Breast epithelium (tissue), 3 donors: ENCODE measurements at regions not wholly inside any gene's neighbourhood (a gene's known extent, or its start where the extent isn't known, plus 50 kb on each side); places are given as distances from the start of the nearest gene placed in this dataset.

Experiments
- CTCF ChIP-seq, 3 donors: fragments of 450-650 bp; IDR thresholded peaks; one replicate each; pipeline ENCODE4 v1.5.1; 2016 to 2017; ENCODE audit warnings: antibody characterized with exemption in 3 of 3, mild to moderate bottlenecking in 3 of 3, moderate library complexity in 3 of 3
- POLR2A ChIP-seq: fragments of 450-650 bp; IDR thresholded peaks from one replicate; pipeline ENCODE4 v1.6.1; 2016; ENCODE audit warnings: antibody characterized with exemption, mild to moderate bottlenecking, moderate library complexity
- POLR2AphosphoS5 ChIP-seq, 3 donors: sonication (generic); formaldehyde crosslinking; IDR thresholded peaks; one replicate each; pipeline ENCODE4 v1.6.1; 2017; ENCODE audit warnings: antibody characterized with exemption in 3 of 3

GRCh38 chr9:120258096-120258495, 321.9 kb downstream of the CDK5RAP2 start:
- TF ChIP-seq CTCF (IDR thresholded peaks at IDR 0.05) (no peak), POLR2A (no peak), POLR2AphosphoS5 (IDR thresholded peaks at IDR 0.05) (no peak)
